Esophagus muscularis mucosa (tissue), 4 donors: ENCODE measurements at regions not wholly inside any gene's neighbourhood (a gene's known extent, or its start where the extent isn't known, plus 50 kb on each side); places are given as distances from the start of the nearest gene placed in this dataset.

Experiments used
- DNase-seq: peaks from one replicate; pipeline ENCODE4 v3.0.0-alpha.2; 2017; ENCODE audit errors: extremely low spot score
- H3K27ac ChIP-seq, 4 donors: fragments of 200-600 bp; sonication (generic); replicated peaks in 1 of 4; 1 replicate in 3 of 4; 2 replicates in 1 of 4; pipeline ENCODE4 v1.5.1; 2016 to 2019; ENCODE audit warnings: mild to moderate bottlenecking in 1 of 4
- H3K27me3 ChIP-seq, 4 donors: fragments of 200-600 bp; sonication (generic); one replicate each; pipeline versions ENCODE4 v1.5.1 to v1.6.0; 2016 to 2019
- H3K36me3 ChIP-seq, 4 donors: fragments of 200-600 bp; sonication (generic); one replicate each; pipeline ENCODE4 v1.5.1; 2016 to 2019
- H3K4me1 ChIP-seq, 4 donors: fragments of 200-600 bp; sonication (generic); one replicate each; pipeline ENCODE4 v1.5.1; 2016 to 2019
- H3K4me3 ChIP-seq, 4 donors: fragments of 200-600 bp; sonication (generic); 1 replicate in 2 of 4; 2 replicates in 2 of 4; pipeline ENCODE4 v1.5.1; 2016 to 2019; ENCODE audit warnings: mild to moderate bottlenecking in 4 of 4, moderate library complexity in 1 of 4
- H3K9me3 ChIP-seq, 4 donors: fragments of 200-600 bp; sonication (generic); 1 replicate in 3 of 4; 2 replicates in 1 of 4; pipeline ENCODE4 v1.5.1; 2016 to 2019
- EP300 ChIP-seq: sonication (generic); formaldehyde crosslinking; IDR thresholded peaks from one replicate; pipeline ENCODE4 v1.6.1; 2017; ENCODE audit warnings: antibody characterized with exemption
- POLR2A ChIP-seq: fragments of 450-650 bp; IDR thresholded peaks from one replicate; pipeline ENCODE4 v1.6.1; 2017; ENCODE audit warnings: antibody characterized with exemption, moderate library complexity, mild to moderate bottlenecking, low read depth
- POLR2AphosphoS5 ChIP-seq, 2 donors: sonication (generic); formaldehyde crosslinking; IDR thresholded peaks; one replicate each; pipeline ENCODE4 v1.6.1; 2017; ENCODE audit warnings: antibody characterized with exemption in 2 of 2
- WGBS: methylation state at CpG from one replicate; pipeline ENCODE4 v1.1.5; 2018; 5-methylcytosine and 5-hydroxymethylcytosine counted together
- intact Hi-C: fragments of 100-400 bp; cut with DNase I; formaldehyde crosslinking; loops from one replicate; pipeline ENCODE4 v1.15.1; 2023
- TF ChIP-seq, protein P1 (sequence below), 3 experiments: fragments of 200-600 bp in 2 of 3; fragments of 450-650 bp in 1 of 3; sonication (generic) in 2 of 3; IDR thresholded peaks; one replicate each; pipeline ENCODE4 v1.5.1; 2017 to 2019; ENCODE audit warnings: antibody characterized with exemption in 3 of 3, mild to moderate bottlenecking in 2 of 3, moderate library complexity in 1 of 3

GRCh38 chr10:32205670-32206069 is 141.3 kb downstream of the EPC1 start:
- Histone ChIP-seq H3K4me3 (no peak overlapping the region), H3K4me1 (no peaks in the 10 kb centered on the region), H3K36me3 (no peaks in the 10 kb centered on the region), H3K9me3 (peaks cover 0 to 4% (median 0%) of the 10 kb centered on the region in 4 donors), H3K27ac (no peak overlapping the region), H3K27me3 (no peaks in the 10 kb centered on the region)
- no peak for DNase-seq
- TF ChIP-seq, protein P1, sequence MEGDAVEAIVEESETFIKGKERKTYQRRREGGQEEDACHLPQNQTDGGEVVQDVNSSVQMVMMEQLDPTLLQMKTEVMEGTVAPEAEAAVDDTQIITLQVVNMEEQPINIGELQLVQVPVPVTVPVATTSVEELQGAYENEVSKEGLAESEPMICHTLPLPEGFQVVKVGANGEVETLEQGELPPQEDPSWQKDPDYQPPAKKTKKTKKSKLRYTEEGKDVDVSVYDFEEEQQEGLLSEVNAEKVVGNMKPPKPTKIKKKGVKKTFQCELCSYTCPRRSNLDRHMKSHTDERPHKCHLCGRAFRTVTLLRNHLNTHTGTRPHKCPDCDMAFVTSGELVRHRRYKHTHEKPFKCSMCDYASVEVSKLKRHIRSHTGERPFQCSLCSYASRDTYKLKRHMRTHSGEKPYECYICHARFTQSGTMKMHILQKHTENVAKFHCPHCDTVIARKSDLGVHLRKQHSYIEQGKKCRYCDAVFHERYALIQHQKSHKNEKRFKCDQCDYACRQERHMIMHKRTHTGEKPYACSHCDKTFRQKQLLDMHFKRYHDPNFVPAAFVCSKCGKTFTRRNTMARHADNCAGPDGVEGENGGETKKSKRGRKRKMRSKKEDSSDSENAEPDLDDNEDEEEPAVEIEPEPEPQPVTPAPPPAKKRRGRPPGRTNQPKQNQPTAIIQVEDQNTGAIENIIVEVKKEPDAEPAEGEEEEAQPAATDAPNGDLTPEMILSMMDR (IDR thresholded peaks at IDR 0.05): no peak
- TF ChIP-seq POLR2A: no peak
- no peak for TF ChIP-seq POLR2AphosphoS5 (IDR thresholded peaks at IDR 0.05)
- no peak for TF ChIP-seq EP300
- 47% methylated on average over 1 of the region's 1 CpG for WGBS
- intact Hi-C loops: no loop called here

DNA sequence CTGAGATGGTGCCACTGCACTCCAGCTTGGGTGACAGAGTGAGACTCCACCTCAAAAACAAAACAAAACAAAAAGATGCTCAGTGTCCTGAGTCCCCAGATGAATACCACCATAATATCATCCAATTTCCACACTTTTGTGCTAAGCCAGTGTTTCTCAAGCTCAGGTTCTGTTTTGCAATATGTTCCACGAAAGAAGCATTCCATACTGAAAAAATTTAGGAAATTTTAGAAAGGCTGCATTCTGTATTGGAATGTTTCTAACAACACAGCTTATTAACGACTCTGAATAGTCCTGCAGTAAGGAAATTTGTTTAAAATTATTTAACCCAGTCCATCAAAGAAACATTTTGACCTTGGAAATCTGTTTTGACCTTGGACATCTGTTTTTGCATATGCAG is 142.4 kb downstream of the EPC1 start:
- no peak for DNase-seq
- Histone ChIP-seq H3K36me3 (no peaks in the 10 kb centered on the region), H3K9me3 (peaks cover 0 to 4% (median 0%) of the 10 kb centered on the region in 4 donors), H3K27me3 (no peaks in the 10 kb centered on the region), H3K27ac (no peak overlapping the region), H3K4me3 (no peak overlapping the region), H3K4me1 (no peaks in the 10 kb centered on the region)
- intact Hi-C loops: no loop called here
- TF ChIP-seq POLR2A: no peak
- TF ChIP-seq POLR2AphosphoS5 (IDR thresholded peaks at IDR 0.05): no peak
- TF ChIP-seq EP300: no peak
- TF ChIP-seq, protein P1 (IDR thresholded peaks at IDR 0.05): no peak
- 77% methylated on average over 2 of the region's 2 CpGs for WGBS

DNA sequence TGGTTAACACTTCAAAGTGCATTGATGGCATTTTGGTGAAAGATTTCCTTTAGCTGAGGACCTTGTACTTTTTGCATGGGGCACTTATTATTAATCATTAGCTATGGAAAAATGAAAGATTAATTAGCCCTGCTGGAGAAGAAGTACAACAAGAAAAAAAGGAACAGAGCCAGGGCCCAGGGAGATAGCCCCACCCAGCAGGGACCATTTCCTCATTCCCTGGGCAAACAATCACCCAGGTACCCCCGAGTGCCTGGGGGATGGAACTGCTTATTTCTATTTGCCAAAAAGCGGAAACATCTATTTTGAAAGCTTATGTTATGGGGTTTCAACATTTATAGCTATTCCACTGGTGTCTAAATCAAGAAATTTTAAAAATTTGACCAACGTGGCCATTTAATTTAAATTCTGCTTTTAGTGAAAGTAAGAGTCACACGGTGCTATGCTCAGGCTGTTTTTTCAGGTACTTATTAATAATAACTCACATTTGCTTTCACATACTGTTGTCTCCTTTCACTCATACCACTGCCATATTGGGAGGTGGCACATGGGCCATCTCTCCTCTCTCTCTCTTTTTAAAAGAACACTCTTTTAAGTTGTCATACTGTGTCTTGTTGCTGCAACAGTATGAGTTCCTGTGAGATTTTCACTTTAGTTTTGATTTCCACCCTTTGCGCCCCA is 143.6 kb upstream of the KIF5B start:
- H3K4me1 ChIP-seq: no peaks in the 10 kb centered on the region
- H3K9me3 ChIP-seq: peaks cover 0 to 4% (median 0%) of the 10 kb centered on the region in 4 donors
- 74% methylated on average over 5 of the region's 5 CpGs for WGBS
- no peaks in the 10 kb centered on the region for H3K36me3 ChIP-seq
- TF ChIP-seq POLR2AphosphoS5 (IDR thresholded peaks at IDR 0.05) (no peak), POLR2A (no peak), EP300 (no peak)
- TF ChIP-seq, protein P1 (IDR thresholded peaks at IDR 0.05): no peak
- no peak overlapping the region for H3K27ac ChIP-seq
- no peak overlapping the region for H3K4me3 ChIP-seq
- no peak for DNase-seq
- H3K27me3 ChIP-seq: no peaks in the 10 kb centered on the region
- intact Hi-C loops: loop anchor here (10.0 kb wide), 1 partner anchor 145 kb away; the partner anchor contains the start of gene EPC1

DNA sequence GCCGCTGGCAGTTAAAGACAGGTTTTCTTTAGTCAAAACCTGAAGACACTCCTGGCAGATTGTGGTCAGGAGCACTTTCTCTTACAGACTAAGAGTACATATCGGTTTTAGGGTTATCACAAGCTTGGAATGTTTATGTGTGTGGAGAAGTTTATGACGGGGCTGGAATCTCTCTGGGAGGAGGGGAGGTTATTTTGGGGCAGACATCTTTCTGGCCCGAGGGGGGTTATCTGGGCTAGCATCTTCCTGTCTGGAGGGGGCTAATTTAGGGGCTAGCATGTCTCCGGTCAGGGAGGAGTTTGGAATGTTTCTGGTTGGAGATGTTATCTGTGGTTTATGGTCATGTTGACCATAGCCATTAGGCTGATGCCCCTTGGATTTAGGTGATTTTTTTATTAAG is 141.2 kb upstream of the KIF5B start:
- no peaks in the 10 kb centered on the region for H3K36me3 ChIP-seq
- WGBS: 56% methylated on average over 5 of the region's 5 CpGs
- intact Hi-C loops: loop anchor here (10.0 kb wide), 1 partner anchor 147 kb away; the partner anchor contains the start of gene EPC1

More for the DNA sequence above, 141.2 kb upstream of the KIF5B start:
- TF ChIP-seq POLR2AphosphoS5 (IDR thresholded peaks at IDR 0.05): no peak
- no peak for TF ChIP-seq EP300
- TF ChIP-seq, protein P1 (IDR thresholded peaks at IDR 0.05): no peak
- TF ChIP-seq POLR2A: no peak
- H3K4me3 ChIP-seq: no peak overlapping the region
- H3K27me3 ChIP-seq: no peaks in the 10 kb centered on the region
- no peak for DNase-seq
- H3K9me3 ChIP-seq: no peaks in the 10 kb centered on the region
- no peak overlapping the region for H3K27ac ChIP-seq
- H3K4me1 ChIP-seq: no peaks in the 10 kb centered on the region
